T-cell (primary cell): ENCODE measurements at regions not wholly inside any gene's neighbourhood (a gene's known extent, or its start where the extent isn't known, plus 50 kb on each side); places are given as distances from the start of the nearest gene placed in this dataset.
"Not testable (repeated sequence)": the region's sequence is repeated elsewhere in the genome, so short reads cannot be mapped to it uniquely, and the experiment has no call there.

ENCODE experiments used
- ATAC-seq, 4 experiments: fragments of 200-7000 bp in 3 of 4; fragments of 150-1000 bp in 1 of 4; cut with Tn5 transposase; replicated peaks in 1 of 4; 1 replicate in 3 of 4; 2 replicates in 1 of 4; pipeline ENCODE4 v1.10.0; 2021; ENCODE audit warnings: moderate library complexity in 3 of 4, mild to moderate bottlenecking in 2 of 4, moderate number of reproducible peaks in 1 of 4
- CTCF ChIA-PET, 2 donors: fragments of 300-600 bp; sonication (Branson Sonifier 250); formaldehyde crosslinking; loops; one replicate each; lab custom pipeline; 2022; ENCODE audit warnings: antibody characterized with exemption in 2 of 2; lab: Charles Lee
- POLR2A ChIA-PET, 2 donors: fragments of 300-600 bp; sonication (Branson Sonifier 250); formaldehyde crosslinking; loops; one replicate each; lab custom pipeline; 2022; ENCODE audit warnings: antibody characterized with exemption in 2 of 2; lab: Charles Lee
- DNase-seq, 35 experiments: peaks; one replicate each; pipeline versions ENCODE4 v3.0.0 to v3.0.0-alpha.2; 2013 to 2023
- H3K27ac ChIP-seq: one replicate; pipeline ENCODE4 v1.5.1; 2013; ENCODE audit warnings: low read length
- H3K27me3 ChIP-seq, 2 experiments: replicated peaks in 1 of 2; 1 replicate in 1 of 2; 2 replicates in 1 of 2; pipeline versions ENCODE4 v1.6.1 to v1.7.0; 2013; ENCODE audit warnings: low read length in 1 of 2, mixed read lengths in 1 of 2; ENCODE audit not compliant: control insufficient read depth in 2 of 2, insufficient read depth in 2 of 2; ENCODE audit errors: extremely low read depth in 1 of 2
- H3K36me3 ChIP-seq, 2 donors: 1 replicate in 1 of 2; 2 replicates in 1 of 2; pipeline versions ENCODE4 v1.6.1 to v1.7.0; 2013; ENCODE audit warnings: low read length in 1 of 2; ENCODE audit not compliant: control insufficient read depth in 2 of 2, insufficient read depth in 1 of 2; ENCODE audit errors: extremely low read depth in 1 of 2
- H3K4me1 ChIP-seq, 2 experiments: 1 replicate in 1 of 2; 2 replicates in 1 of 2; pipeline versions ENCODE4 v1.6.1 to v1.7.0; 2013; ENCODE audit warnings: low read length in 2 of 2, mixed read lengths in 1 of 2; ENCODE audit not compliant: insufficient read depth in 2 of 2, control insufficient read depth in 1 of 2; ENCODE audit errors: extremely low read depth in 1 of 2
- H3K4me3 ChIP-seq, 2 donors: 1 replicate in 1 of 2; 2 replicates in 1 of 2; pipeline versions ENCODE4 v1.5.1 to v1.7.0; 2013; ENCODE audit warnings: mild to moderate bottlenecking in 2 of 2, low read length in 1 of 2, moderate library complexity in 1 of 2; ENCODE audit not compliant: control insufficient read depth in 1 of 2; ENCODE audit errors: extremely low read depth in 1 of 2
- H3K9me3 ChIP-seq: 2 replicates; pipeline ENCODE4 v1.7.0; 2013
- H3K27ac Mint-ChIP-seq, 2 donors: one replicate each; pipeline ENCODE4 v1.8.0; 2020 to 2021; ENCODE audit warnings: mild to moderate bottlenecking in 2 of 2, mixed read lengths in 2 of 2
- H3K27me3 Mint-ChIP-seq, 2 donors: one replicate each; pipeline ENCODE4 v1.8.0; 2021 to 2022; ENCODE audit warnings: mixed read lengths in 2 of 2
- H3K36me3 Mint-ChIP-seq: one replicate; pipeline ENCODE4 v1.8.0; 2021; ENCODE audit warnings: mixed read lengths
- H3K4me1 Mint-ChIP-seq, 3 donors: one replicate each; pipeline ENCODE4 v1.8.0; 2020 to 2022; ENCODE audit warnings: mixed read lengths in 3 of 3, mild to moderate bottlenecking in 1 of 3
- H3K4me3 Mint-ChIP-seq, 3 donors: one replicate each; pipeline ENCODE4 v1.8.0; 2020 to 2022; ENCODE audit warnings: mild to moderate bottlenecking in 3 of 3, mixed read lengths in 3 of 3, moderate library complexity in 3 of 3
- H3K9me3 Mint-ChIP-seq, 3 donors: one replicate each; pipeline ENCODE4 v1.8.0; 2020 to 2022; ENCODE audit warnings: mixed read lengths in 3 of 3
- WGBS: methylation state at CpG from one replicate; pipeline ENCODE4 v1.1.5; 2013; ENCODE audit warnings: missing lambda C conversion rate; ENCODE audit not compliant: insufficient coverage; 5-methylcytosine and 5-hydroxymethylcytosine counted together

GRCh38 chr6:135608031-135608430 lies 110.5 kb upstream of the AHI1 start:
- H3K27me3 Mint-ChIP-seq = no peaks in the 10 kb centered on the region
- H3K27ac Mint-ChIP-seq = no peak overlapping the region
- Histone ChIP-seq H3K36me3 (no peaks in the 10 kb centered on the region), H3K4me3 (no peak overlapping the region), H3K4me1 (no peaks in the 10 kb centered on the region), H3K27ac (no peak overlapping the region), H3K9me3 (no peaks in the 10 kb centered on the region), H3K27me3 (peaks cover 0 to 2% of the 10 kb centered on the region in 2 experiments)
- H3K4me3 Mint-ChIP-seq = no peak overlapping the region
- H3K36me3 Mint-ChIP-seq = no peaks in the 10 kb centered on the region
- ChIA-PET CTCF (no interaction called here), POLR2A (no interaction called here)
- ATAC-seq (no peak), DNase-seq (no peak)
- no peaks in the 10 kb centered on the region for H3K9me3 Mint-ChIP-seq
- no peaks in the 10 kb centered on the region for H3K4me1 Mint-ChIP-seq
- WGBS = no CpG with 5 or more reads among the region's 3 CpGs

- H3K4me3 Mint-ChIP-seq, CTCF ChIA-PET, H3K36me3 Mint-ChIP-seq, ATAC-seq, H3K4me1 Mint-ChIP-seq, H3K4me3 ChIP-seq, H3K9me3 ChIP-seq, DNase-seq, H3K27ac ChIP-seq, H3K27me3 ChIP-seq, H3K27ac Mint-ChIP-seq, H3K4me1 ChIP-seq, POLR2A ChIA-PET, H3K27me3 Mint-ChIP-seq, H3K36me3 ChIP-seq, H3K9me3 Mint-ChIP-seq: not testable (repeated sequence)
- WGBS = no CpG with 5 or more reads among the region's 6 CpGs
Observed at GRCh38 chr6:135610192-135610591, 112.7 kb upstream of the AHI1 start.

GRCh38 chr6:135616655-135617054 lies 119.1 kb upstream of the AHI1 start:
- Mint-ChIP-seq H3K36me3 (no peaks in the 10 kb centered on the region), H3K27me3 (no peaks in the 10 kb centered on the region), H3K4me1 (no peaks in the 10 kb centered on the region), H3K4me3 (no peak overlapping the region), H3K27ac (no peak overlapping the region), H3K9me3 (no peaks in the 10 kb centered on the region)
- DNase-seq = no peak
- no peak overlapping the region for H3K4me3 ChIP-seq
- H3K27me3 ChIP-seq = peaks cover 0 to 7% of the 10 kb centered on the region in 2 experiments
- WGBS = no CpG with 5 or more reads among the region's 2 CpGs
- POLR2A ChIA-PET = no interaction called here
- H3K9me3 ChIP-seq = no peaks in the 10 kb centered on the region
- CTCF ChIA-PET = no interaction called here
- H3K27ac ChIP-seq = no peak overlapping the region
- no peaks in the 10 kb centered on the region for H3K4me1 ChIP-seq
- ATAC-seq = no peak
- H3K36me3 ChIP-seq = no peaks in the 10 kb centered on the region

- Histone ChIP-seq H3K4me3 (no peak overlapping the region), H3K36me3 (no peaks in the 10 kb centered on the region), H3K9me3 (no peaks in the 10 kb centered on the region), H3K27ac (no peak overlapping the region), H3K27me3 (peaks cover 0 to 7% of the 10 kb centered on the region in 2 experiments), H3K4me1 (no peaks in the 10 kb centered on the region)
- DNase-seq (no peak), ATAC-seq (no peak)
- H3K4me1 Mint-ChIP-seq = no peaks in the 10 kb centered on the region
- H3K9me3 Mint-ChIP-seq = no peaks in the 10 kb centered on the region
- CTCF ChIA-PET = no interaction called here
- WGBS = no CpG with 5 or more reads among the region's 2 CpGs
- H3K4me3 Mint-ChIP-seq = no peak overlapping the region
- no peaks in the 10 kb centered on the region for H3K36me3 Mint-ChIP-seq
- no peak overlapping the region for H3K27ac Mint-ChIP-seq
- no peaks in the 10 kb centered on the region for H3K27me3 Mint-ChIP-seq
- POLR2A ChIA-PET = interaction anchor here in 1 of 2 donors (0.6 kb wide), 1 partner anchor 37 kb away, joined by 4 read pairs; no protein-coding TSS in a partner anchor
Observed at GRCh38 chr6:135617222-135617621, 119.7 kb upstream of the AHI1 start.

- H3K4me1 Mint-ChIP-seq = peaks cover 13 to 17% (median 16%) of the 10 kb centered on the region in 3 donors
- no peak for ATAC-seq
- Histone ChIP-seq H3K4me3 (no peak overlapping the region), H3K9me3 (no peaks in the 10 kb centered on the region), H3K4me1 (peaks cover 0 to 9% of the 10 kb centered on the region in 2 experiments), H3K36me3 (no peaks in the 10 kb centered on the region), H3K27ac (no peak overlapping the region), H3K27me3 (peaks cover 0 to 5% of the 10 kb centered on the region in 2 experiments)
- H3K27ac Mint-ChIP-seq = no peak overlapping the region
- ChIA-PET POLR2A (no interaction called here), CTCF (interaction anchor here in 1 of 2 donors (0.7 kb wide), 1 partner anchor 12 kb away, joined by 6 read pairs; no protein-coding TSS in a partner anchor)
- WGBS = no CpG with 5 or more reads among the region's 1 CpG
- no peak overlapping the region for H3K4me3 Mint-ChIP-seq
- H3K36me3 Mint-ChIP-seq = no peaks in the 10 kb centered on the region
- H3K9me3 Mint-ChIP-seq = no peaks in the 10 kb centered on the region
- H3K27me3 Mint-ChIP-seq = no peaks in the 10 kb centered on the region
- no peak for DNase-seq
Observed at GRCh38 chr6:135622081-135622480, 124.5 kb upstream of the AHI1 start.

- Histone ChIP-seq H3K27ac (no peak overlapping the region), H3K9me3 (no peaks in the 10 kb centered on the region), H3K27me3 (peaks cover 0 to 4% of the 10 kb centered on the region in 2 experiments), H3K4me1 (peaks cover 0 to 9% of the 10 kb centered on the region in 2 experiments), H3K4me3 (no peak overlapping the region), H3K36me3 (no peaks in the 10 kb centered on the region)
- no peak overlapping the region for H3K4me3 Mint-ChIP-seq
- H3K4me1 Mint-ChIP-seq = peaks cover 13 to 17% (median 16%) of the 10 kb centered on the region in 3 donors
- no peaks in the 10 kb centered on the region for H3K36me3 Mint-ChIP-seq
- H3K27me3 Mint-ChIP-seq = no peaks in the 10 kb centered on the region
- peak overlapping the region in 1 of 2 donors; percentile 2 for H3K27ac Mint-ChIP-seq
- CTCF ChIA-PET = interaction anchor here in 1 of 2 donors (1.1 to 1.2 kb wide), 2 partner anchors 88 to 286 kb away, joined by 3 read pairs; no protein-coding TSS in a partner anchor
- WGBS = no CpG with 5 or more reads among the region's 1 CpG
- no peak for DNase-seq
- no peaks in the 10 kb centered on the region for H3K9me3 Mint-ChIP-seq
- no peak for ATAC-seq
- POLR2A ChIA-PET = interaction anchor here in 1 of 2 donors (0.6 kb wide), 1 partner anchor 901 kb away, joined by 4 read pairs; no protein-coding TSS in a partner anchor
Observed at GRCh38 chr6:135623979-135624378, 126.4 kb upstream of the AHI1 start.
